CD4-positive, alpha-beta memory T cell (primary cell): ENCODE measurements at regions not wholly inside any gene's neighbourhood (a gene's known extent, or its start where the extent isn't known, plus 50 kb on each side); places are given as distances from the start of the nearest gene placed in this dataset.
"Not testable (repeated sequence)": the region's sequence is repeated elsewhere in the genome, so short reads cannot be mapped to it uniquely, and the experiment has no call there.

Experiments used
- CTCF ChIA-PET: fragments of 350-600 bp; sonication (Branson Sonifier 250); formaldehyde crosslinking; loops from one replicate; lab custom pipeline; 2021; ENCODE audit warnings: inconsistent platforms; ENCODE audit not compliant: partially characterized antibody; lab: Charles Lee
- POLR2A ChIA-PET: fragments of 350-600 bp; sonication (Branson Sonifier 250); formaldehyde crosslinking; loops from one replicate; lab custom pipeline; 2021; ENCODE audit not compliant: partially characterized antibody; lab: Charles Lee
- DNase-seq, 5 donors: peaks; one replicate each; pipeline versions ENCODE4 v3.0.0 to v3.0.0-alpha.2; 2020 to 2022; ENCODE audit warnings: mixed read lengths in 1 of 5
- H3K27ac ChIP-seq: one replicate; pipeline ENCODE4 v1.7.0; 2013; ENCODE audit warnings: low read depth, low read length
- H3K27me3 ChIP-seq: 2 replicates; pipeline ENCODE4 v1.7.0; 2013; ENCODE audit warnings: mild to moderate bottlenecking, low read length, moderate library complexity; ENCODE audit not compliant: insufficient read depth
- H3K36me3 ChIP-seq: 2 replicates; pipeline ENCODE4 v1.7.0; 2013; ENCODE audit warnings: mild to moderate bottlenecking, low read length, moderate library complexity; ENCODE audit not compliant: insufficient read depth
- H3K4me1 ChIP-seq: 2 replicates; pipeline ENCODE4 v1.7.0; 2013; ENCODE audit warnings: mild to moderate bottlenecking, low read length, moderate library complexity; ENCODE audit not compliant: insufficient read depth
- H3K4me3 ChIP-seq, 2 donors: one replicate each; pipeline ENCODE4 v1.7.0; 2013; ENCODE audit warnings: low read length in 2 of 2, mild to moderate bottlenecking in 1 of 2
- H3K9me3 ChIP-seq, 2 donors: one replicate each; pipeline ENCODE4 v1.7.0; 2013; ENCODE audit warnings: low read length in 2 of 2, control low read depth in 1 of 2; ENCODE audit not compliant: control insufficient read depth in 1 of 2
- H3K27ac Mint-ChIP-seq, 7 donors: one replicate each; pipeline ENCODE4 v1.8.0; 2020 to 2021; ENCODE audit warnings: mixed read lengths in 7 of 7, mild to moderate bottlenecking in 6 of 7, inconsistent platforms in 3 of 7, moderate library complexity in 3 of 7
- H3K27me3 Mint-ChIP-seq, 2 donors: one replicate each; pipeline ENCODE4 v1.8.0; 2020 to 2021; ENCODE audit warnings: mixed read lengths in 2 of 2
- H3K36me3 Mint-ChIP-seq, 2 donors: one replicate each; pipeline ENCODE4 v1.8.0; 2020 to 2021; ENCODE audit warnings: mixed read lengths in 2 of 2, inconsistent platforms in 1 of 2, mild to moderate bottlenecking in 1 of 2
- H3K4me1 Mint-ChIP-seq, 4 donors: one replicate each; pipeline ENCODE4 v1.8.0; 2020 to 2021; ENCODE audit warnings: mixed read lengths in 4 of 4, mild to moderate bottlenecking in 1 of 4
- H3K4me3 Mint-ChIP-seq, 8 donors: one replicate each; pipeline ENCODE4 v1.8.0; 2020 to 2021; ENCODE audit warnings: mixed read lengths in 8 of 8, mild to moderate bottlenecking in 7 of 8, moderate library complexity in 6 of 8, inconsistent platforms in 3 of 8
- H3K9me3 Mint-ChIP-seq, 8 donors: one replicate each; pipeline ENCODE4 v1.8.0; 2020 to 2021; ENCODE audit warnings: mixed read lengths in 8 of 8, mild to moderate bottlenecking in 5 of 8, inconsistent platforms in 3 of 8, moderate library complexity in 1 of 8
- intact Hi-C: fragments of 100-400 bp; cut with micrococcal nuclease; formaldehyde crosslinking; loops from one replicate; pipeline ENCODE4 v1.15.1; 2023

- ChIA-PET POLR2A (no interaction called here), CTCF (interaction anchor here (1.3 kb wide), 1 partner anchor 68 kb away, joined by 3 read pairs; no protein-coding TSS in a partner anchor)
Observed at GRCh38 chr6:125380474-125380873, 78.7 kb upstream of the HDDC2 start.

GRCh38 chr6:125386337-125386736 is 84.6 kb upstream of the HDDC2 start:
- H3K4me3 Mint-ChIP-seq, H3K9me3 ChIP-seq, POLR2A ChIA-PET, DNase-seq, H3K36me3 Mint-ChIP-seq, H3K4me1 Mint-ChIP-seq, H3K4me3 ChIP-seq, H3K27me3 ChIP-seq, H3K4me1 ChIP-seq, H3K27ac ChIP-seq, intact Hi-C loops, H3K36me3 ChIP-seq, H3K27ac Mint-ChIP-seq, CTCF ChIA-PET, H3K9me3 Mint-ChIP-seq: not testable (repeated sequence)
- H3K27me3 Mint-ChIP-seq: peaks cover 10 to 17% of the 10 kb centered on the region in 2 donors

More at GRCh38 chr6:125380474-125380873, 78.7 kb upstream of the HDDC2 start:
- H3K4me3 Mint-ChIP-seq: no peak overlapping the region
- Histone ChIP-seq H3K27me3 (peaks cover 4% of the 10 kb centered on the region), H3K4me1 (no peaks in the 10 kb centered on the region), H3K9me3 (no peaks in the 10 kb centered on the region), H3K36me3 (no peaks in the 10 kb centered on the region), H3K4me3 (no peak overlapping the region), H3K27ac (no peak overlapping the region)
- no peaks in the 10 kb centered on the region for H3K36me3 Mint-ChIP-seq
- no peak overlapping the region for H3K27ac Mint-ChIP-seq
- H3K4me1 Mint-ChIP-seq: peaks cover 0 to 2% (median under 1%) of the 10 kb centered on the region in 4 donors
- H3K27me3 Mint-ChIP-seq: peaks cover 14 to 19% of the 10 kb centered on the region in 2 donors
- intact Hi-C loops: no loop called here
- no peak for DNase-seq
- H3K9me3 Mint-ChIP-seq: peaks cover 0 to 1% (median 0%) of the 10 kb centered on the region in 8 donors

GRCh38 chr6:125392682-125393081 is 90.9 kb upstream of the HDDC2 start:
- H3K27me3 Mint-ChIP-seq: peaks cover 15 to 21% of the 10 kb centered on the region in 2 donors
- H3K4me1 Mint-ChIP-seq: peaks cover 0 to 5% (median under 1%) of the 10 kb centered on the region in 4 donors
- Histone ChIP-seq H3K9me3 (no peaks in the 10 kb centered on the region), H3K4me3 (no peak overlapping the region), H3K4me1 (no peaks in the 10 kb centered on the region), H3K36me3 (no peaks in the 10 kb centered on the region), H3K27me3 (no peaks in the 10 kb centered on the region), H3K27ac (no peak overlapping the region)
- peaks cover 0 to 8% (median 3%) of the 10 kb centered on the region in 8 donors for H3K9me3 Mint-ChIP-seq
- no peak overlapping the region for H3K4me3 Mint-ChIP-seq
- no peaks in the 10 kb centered on the region for H3K36me3 Mint-ChIP-seq
- no peak overlapping the region for H3K27ac Mint-ChIP-seq
- intact Hi-C loops: no loop called here
- POLR2A ChIA-PET: no interaction called here
- DNase-seq: no peak
- CTCF ChIA-PET: no interaction called here

GRCh38 chr6:125393449-125393858 is 91.7 kb upstream of the HDDC2 start:
- ChIA-PET POLR2A (no interaction called here), CTCF (no interaction called here)
- Mint-ChIP-seq H3K27ac (no peak overlapping the region), H3K4me1 (peaks cover 0 to 5% (median under 1%) of the 10 kb centered on the region in 4 donors), H3K4me3 (no peak overlapping the region), H3K36me3 (no peaks in the 10 kb centered on the region), H3K27me3 (peaks cover 15 to 24% of the 10 kb centered on the region in 2 donors), H3K9me3 (peaks cover 0 to 8% (median 4%) of the 10 kb centered on the region in 8 donors)
- no peaks in the 10 kb centered on the region for H3K36me3 ChIP-seq
- no peak for DNase-seq
- H3K27me3 ChIP-seq: no peaks in the 10 kb centered on the region
- H3K9me3 ChIP-seq: no peaks in the 10 kb centered on the region
- no peak overlapping the region for H3K27ac ChIP-seq
- H3K4me3 ChIP-seq: no peak overlapping the region
- H3K4me1 ChIP-seq: no peaks in the 10 kb centered on the region
- intact Hi-C loops: no loop called here

- Mint-ChIP-seq H3K4me1 (no peaks in the 10 kb centered on the region), H3K27me3 (peaks cover 0 to 5% of the 10 kb centered on the region in 2 donors), H3K36me3 (no peaks in the 10 kb centered on the region), H3K9me3 (peaks cover 0 to 6% (median 1%) of the 10 kb centered on the region in 8 donors), H3K27ac (no peak overlapping the region), H3K4me3 (no peak overlapping the region)
- ChIA-PET CTCF (no interaction called here), POLR2A (no interaction called here)
- Histone ChIP-seq H3K9me3 (no peaks in the 10 kb centered on the region), H3K4me1 (no peaks in the 10 kb centered on the region), H3K27me3 (no peaks in the 10 kb centered on the region), H3K27ac (no peak overlapping the region), H3K36me3 (no peaks in the 10 kb centered on the region), H3K4me3 (no peak overlapping the region)
- DNase-seq: no peak
- intact Hi-C loops: no loop called here
Observed at GRCh38 chr6:125406741-125407140, 105.0 kb upstream of the HDDC2 start.

GRCh38 chr6:125414507-125414906 is 112.7 kb upstream of the HDDC2 start:
- peaks cover 0 to 6% (median 2%) of the 10 kb centered on the region in 8 donors for H3K9me3 Mint-ChIP-seq
- CTCF ChIA-PET: no interaction called here
- H3K27ac ChIP-seq: no peak overlapping the region

GRCh38 chr6:125415913-125416312 is 114.1 kb upstream of the HDDC2 start:
- POLR2A ChIA-PET: no interaction called here
- peaks cover 0 to 6% (median 0%) of the 10 kb centered on the region in 8 donors for H3K9me3 Mint-ChIP-seq
- no peaks in the 10 kb centered on the region for H3K27me3 Mint-ChIP-seq
- Histone ChIP-seq H3K27me3 (no peaks in the 10 kb centered on the region), H3K4me3 (no peak overlapping the region), H3K9me3 (no peaks in the 10 kb centered on the region), H3K4me1 (no peaks in the 10 kb centered on the region), H3K27ac (no peak overlapping the region), H3K36me3 (no peaks in the 10 kb centered on the region)
- H3K36me3 Mint-ChIP-seq: no peaks in the 10 kb centered on the region
- intact Hi-C loops: no loop called here
- DNase-seq: no peak
- CTCF ChIA-PET: interaction anchor here (1.1 kb wide), 1 partner anchor 11 kb away, joined by 3 read pairs; no protein-coding TSS in a partner anchor
- H3K4me1 Mint-ChIP-seq: no peaks in the 10 kb centered on the region
- no peak overlapping the region for H3K4me3 Mint-ChIP-seq
- H3K27ac Mint-ChIP-seq: no peak overlapping the region

More at GRCh38 chr6:125414507-125414906, 112.7 kb upstream of the HDDC2 start:
- H3K36me3 ChIP-seq: no peaks in the 10 kb centered on the region
- H3K4me1 ChIP-seq: no peaks in the 10 kb centered on the region
- Mint-ChIP-seq H3K36me3 (no peaks in the 10 kb centered on the region), H3K27ac (no peak overlapping the region), H3K27me3 (peaks cover 0 to 1% of the 10 kb centered on the region in 2 donors), H3K4me1 (no peaks in the 10 kb centered on the region), H3K4me3 (no peak overlapping the region)
- POLR2A ChIA-PET: no interaction called here
- no peak for DNase-seq
- no peak overlapping the region for H3K4me3 ChIP-seq
- H3K9me3 ChIP-seq: no peaks in the 10 kb centered on the region
- intact Hi-C loops: no loop called here
- H3K27me3 ChIP-seq: no peaks in the 10 kb centered on the region
